ENCODE measurements at regions not wholly inside any gene's neighbourhood (a gene's known extent, or its start where the extent isn't known, plus 50 kb on each side); places are given as distances from the start of the nearest gene placed in this dataset.

DNA sequence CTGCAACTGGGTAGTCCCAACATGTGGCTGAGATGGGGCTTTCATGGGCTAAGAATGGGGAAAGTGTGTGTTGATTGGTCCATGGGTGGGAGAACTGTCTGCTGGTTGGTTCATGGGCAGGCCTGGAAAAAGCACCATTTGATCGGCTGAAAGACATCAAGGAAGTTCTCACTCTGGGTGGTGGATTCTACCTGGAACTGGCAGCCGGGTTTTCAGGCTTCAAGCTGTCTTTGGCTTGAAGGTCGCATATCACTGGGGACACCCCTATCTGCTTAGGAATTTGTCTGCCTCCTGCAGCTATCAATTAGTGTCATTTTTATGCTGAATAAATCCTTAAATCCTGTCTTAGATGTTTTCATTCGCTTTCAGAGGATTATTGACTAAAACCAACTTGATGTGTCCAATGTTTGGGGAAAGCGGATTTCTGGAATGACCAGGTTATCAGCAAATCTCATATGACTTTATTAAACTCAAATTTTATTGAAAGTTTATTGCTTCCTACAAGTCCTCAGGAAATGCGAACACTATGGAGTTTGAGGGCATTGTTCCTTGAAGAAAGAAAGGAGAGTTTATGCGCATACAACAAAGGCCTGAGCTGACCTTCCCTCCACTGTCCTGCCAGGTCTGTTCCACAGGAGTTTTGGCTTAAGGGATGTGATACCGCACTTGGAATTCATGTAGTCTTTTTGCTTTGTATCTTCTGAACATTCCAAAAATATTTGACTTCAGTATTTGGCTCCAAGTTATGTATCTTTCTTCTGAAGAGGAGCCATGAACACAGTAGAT, 451.1 kb downstream of the TUSC1 start:
- intact Hi-C loops (cut with DNase I) = no loop called here
- Histone ChIP-seq H3K4me1 (no peaks in the 10 kb centered on the region), H3K27me3 (no peaks in the 10 kb centered on the region), H3K36me3 (no peaks in the 10 kb centered on the region), H3K9me3 (no peaks in the 10 kb centered on the region), H3K27ac (no peak overlapping the region), H3K4me3 (no peak overlapping the region)
- DNase-seq (no peak), ATAC-seq (no peak)
- TF ChIP-seq, protein P1, sequence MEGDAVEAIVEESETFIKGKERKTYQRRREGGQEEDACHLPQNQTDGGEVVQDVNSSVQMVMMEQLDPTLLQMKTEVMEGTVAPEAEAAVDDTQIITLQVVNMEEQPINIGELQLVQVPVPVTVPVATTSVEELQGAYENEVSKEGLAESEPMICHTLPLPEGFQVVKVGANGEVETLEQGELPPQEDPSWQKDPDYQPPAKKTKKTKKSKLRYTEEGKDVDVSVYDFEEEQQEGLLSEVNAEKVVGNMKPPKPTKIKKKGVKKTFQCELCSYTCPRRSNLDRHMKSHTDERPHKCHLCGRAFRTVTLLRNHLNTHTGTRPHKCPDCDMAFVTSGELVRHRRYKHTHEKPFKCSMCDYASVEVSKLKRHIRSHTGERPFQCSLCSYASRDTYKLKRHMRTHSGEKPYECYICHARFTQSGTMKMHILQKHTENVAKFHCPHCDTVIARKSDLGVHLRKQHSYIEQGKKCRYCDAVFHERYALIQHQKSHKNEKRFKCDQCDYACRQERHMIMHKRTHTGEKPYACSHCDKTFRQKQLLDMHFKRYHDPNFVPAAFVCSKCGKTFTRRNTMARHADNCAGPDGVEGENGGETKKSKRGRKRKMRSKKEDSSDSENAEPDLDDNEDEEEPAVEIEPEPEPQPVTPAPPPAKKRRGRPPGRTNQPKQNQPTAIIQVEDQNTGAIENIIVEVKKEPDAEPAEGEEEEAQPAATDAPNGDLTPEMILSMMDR (IDR thresholded peaks at IDR 0.05) = no peak

DNA sequence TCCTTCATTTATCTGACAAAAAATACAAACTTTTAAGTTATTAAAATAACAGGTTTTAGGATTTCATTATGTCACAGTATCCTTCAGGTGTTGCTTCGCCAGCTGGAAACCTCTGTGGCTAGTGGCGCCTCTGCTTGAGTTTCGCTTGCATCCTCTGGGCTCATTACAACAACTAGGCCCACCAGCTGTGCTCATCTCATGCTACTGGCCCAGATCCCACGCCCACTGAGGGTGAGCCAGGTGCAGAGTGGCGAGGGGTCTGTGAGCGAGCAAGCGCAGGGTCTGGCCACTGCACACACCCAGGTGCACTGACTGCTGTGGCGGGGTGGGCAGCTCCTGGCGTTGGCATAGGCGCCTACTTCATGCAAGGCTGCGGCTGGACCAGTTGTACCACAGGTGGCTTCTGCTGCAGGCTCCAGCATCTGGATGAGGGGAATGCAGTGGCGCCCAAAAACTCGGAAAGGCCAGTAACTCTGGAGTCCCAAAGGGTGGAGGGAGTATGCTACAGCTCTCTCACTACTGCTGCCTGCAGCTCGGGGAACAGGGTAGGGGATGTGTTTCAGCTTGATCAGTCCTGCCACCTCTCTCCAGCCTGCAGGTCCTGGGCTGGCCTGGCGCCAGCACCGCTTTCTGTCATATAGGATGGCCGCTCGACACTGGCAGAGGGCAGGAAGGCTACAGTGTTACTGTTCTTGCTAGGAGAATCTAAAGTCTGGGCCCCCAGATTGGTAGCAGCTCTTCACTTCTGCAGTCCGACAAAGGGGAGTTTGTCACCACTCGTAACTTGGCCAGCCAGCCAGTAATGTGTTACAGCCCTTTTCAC, 452.1 kb downstream of the TUSC1 start:
- H3K27ac ChIP-seq = no peak overlapping the region
- no peaks in the 10 kb centered on the region for H3K27me3 ChIP-seq
- H3K9me3 ChIP-seq = no peaks in the 10 kb centered on the region
- H3K4me3 ChIP-seq = no peak overlapping the region
- ATAC-seq (peak; percentile 43), DNase-seq (no peak)
- TF ChIP-seq, protein P1 (IDR thresholded peaks at IDR 0.05) = no peak
- no peaks in the 10 kb centered on the region for H3K4me1 ChIP-seq
- intact Hi-C loops (cut with DNase I) = no loop called here
- H3K36me3 ChIP-seq = no peaks in the 10 kb centered on the region

DNA sequence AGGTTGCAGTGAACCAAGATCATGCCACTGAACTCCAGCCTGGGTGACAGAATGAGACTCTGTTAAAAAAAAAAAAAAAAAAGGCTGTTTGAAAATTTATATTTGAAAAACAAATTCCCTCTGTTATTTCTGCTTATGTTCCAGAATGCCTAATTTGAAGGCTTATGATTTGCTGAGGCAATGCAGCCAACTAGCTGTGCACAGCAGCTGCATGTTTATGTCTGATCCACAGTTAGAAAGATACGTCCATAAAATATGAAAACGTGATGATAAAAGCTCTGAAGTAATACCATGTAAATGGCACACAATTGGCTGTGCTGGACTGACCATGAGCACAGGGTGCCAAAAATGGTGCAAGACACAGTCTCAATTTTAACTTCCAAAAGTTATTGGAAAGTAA, 453.2 kb downstream of the TUSC1 start:
- TF ChIP-seq, protein P1 (IDR thresholded peaks at IDR 0.05) = no peak
- intact Hi-C loops (cut with DNase I) = no loop called here
- Histone ChIP-seq H3K4me1 (no peaks in the 10 kb centered on the region), H3K36me3 (no peaks in the 10 kb centered on the region), H3K9me3 (no peaks in the 10 kb centered on the region), H3K4me3 (no peak overlapping the region), H3K27me3 (no peaks in the 10 kb centered on the region), H3K27ac (no peak overlapping the region)
- DNase-seq (no peak), ATAC-seq (no peak)

DNA sequence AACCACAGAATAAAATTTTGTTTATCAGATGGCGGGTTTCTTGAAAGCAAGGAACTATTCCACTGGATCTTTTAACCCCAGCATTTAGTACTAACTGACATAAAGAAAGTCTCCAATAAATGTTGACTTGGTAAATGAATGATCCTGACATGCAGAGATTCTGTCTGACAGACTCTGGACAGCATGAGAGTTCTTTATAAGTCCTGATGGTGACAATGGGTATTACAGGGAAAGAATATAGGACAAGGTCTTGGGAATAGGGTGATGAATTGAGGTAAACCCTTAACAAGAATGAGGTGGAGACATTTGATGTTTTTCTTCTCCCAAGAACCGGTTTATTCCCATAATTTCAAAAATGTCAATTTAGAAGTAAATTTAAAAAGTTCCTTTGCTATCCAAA, 453.9 kb downstream of the TUSC1 start:
- intact Hi-C loops (cut with DNase I) = no loop called here
- Histone ChIP-seq H3K9me3 (no peaks in the 10 kb centered on the region), H3K4me1 (no peaks in the 10 kb centered on the region), H3K36me3 (no peaks in the 10 kb centered on the region), H3K27me3 (no peaks in the 10 kb centered on the region), H3K4me3 (no peak overlapping the region), H3K27ac (no peak overlapping the region)
- ATAC-seq (no peak), DNase-seq (no peak)
- TF ChIP-seq, protein P1 (IDR thresholded peaks at IDR 0.05) = no peak

DNA sequence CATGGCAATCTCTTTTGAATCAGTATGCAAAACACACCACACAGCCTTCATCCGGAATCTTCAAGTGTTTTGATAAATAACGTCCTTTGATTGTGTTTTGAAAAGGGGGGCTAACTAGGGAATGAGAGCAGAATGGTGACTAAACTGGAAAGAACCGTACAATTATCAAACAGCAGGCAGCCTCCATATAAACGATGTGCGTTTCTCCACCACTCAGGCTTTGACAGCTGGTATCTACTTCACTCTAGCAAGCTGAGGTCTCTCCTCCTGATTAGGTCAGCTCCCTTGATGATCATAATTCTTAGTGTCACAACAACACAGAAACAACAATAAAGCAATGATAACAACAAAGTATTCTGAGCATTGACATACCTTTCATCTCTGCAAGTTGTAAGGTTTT, 465.9 kb downstream of the TUSC1 start:
- no peak for DNase-seq
- H3K4me1 ChIP-seq = no peaks in the 10 kb centered on the region
- TF ChIP-seq, protein P1 (IDR thresholded peaks at IDR 0.05) = no peak
- H3K27ac ChIP-seq = no peak overlapping the region
- no peaks in the 10 kb centered on the region for H3K27me3 ChIP-seq
- no peaks in the 10 kb centered on the region for H3K36me3 ChIP-seq
- ATAC-seq = no peak
- no peaks in the 10 kb centered on the region for H3K9me3 ChIP-seq
- intact Hi-C loops (cut with DNase I) = no loop called here
- H3K4me3 ChIP-seq = no peak overlapping the region

All from upper lobe of right lung (tissue), 1 donor.